SK-N-SH (cell line): ENCODE measurements at regions not wholly inside any gene's neighbourhood (a gene's known extent, or its start where the extent isn't known, plus 50 kb on each side); places are given as distances from the start of the nearest gene placed in this dataset.

ENCODE experiments used
- CTCF ChIA-PET: fragments of 300-600, 350-600 bp; formaldehyde crosslinking; extraction: SDS; loops from one replicate; lab custom pipeline; 2021; lab: Yijun Ruan, JAX
- POLR2A ChIA-PET: fragments of 350-600 bp; sonication (Branson Sonifier 250); formaldehyde crosslinking; extraction: SDS; loops from one replicate; lab custom pipeline; 2020; ENCODE audit warnings: antibody characterized with exemption, inconsistent platforms; lab: Yijun Ruan, JAX
- DNase-seq: peaks from one replicate; pipeline ENCODE4 v3.0.0; 2012
- H2AFZ ChIP-seq: fragments of 200-600 bp; sonication (generic); 2 replicates; pipeline ENCODE4 v1.8.1; 2016; ENCODE audit warnings: antibody characterized with exemption, mild to moderate bottlenecking, low read depth
- H3F3A ChIP-seq: fragments of 200-600 bp; sonication (generic); replicated peaks from 2 replicates; pipeline ENCODE3; 2016; ENCODE audit warnings: antibody characterized with exemption, mild to moderate bottlenecking; ENCODE audit not compliant: insufficient read depth
- H3K27ac ChIP-seq, 2 experiments: fragments of 200-500 bp in 1 of 2; fragments of 200-600 bp in 1 of 2; sonication (Bioruptor generic) in 1 of 2; sonication (generic), shearing (Covaris generic) in 1 of 2; 2 replicates each; pipeline versions ENCODE4 v1.5.1 to v1.6.1; 2014 to 2016; ENCODE audit warnings: low read depth in 2 of 2, inconsistent platforms in 1 of 2, low read length in 1 of 2, mild to moderate bottlenecking in 1 of 2, mixed read lengths in 1 of 2
- H3K27me3 ChIP-seq: fragments of 200-600 bp; sonication (generic), shearing (Covaris generic); 2 replicates; pipeline ENCODE4 v1.6.1; 2016; ENCODE audit warnings: mixed run types; ENCODE audit not compliant: insufficient read depth
- H3K36me3 ChIP-seq, 2 experiments: fragments of 200-500 bp in 1 of 2; fragments of 200-600 bp in 1 of 2; sonication (Bioruptor generic) in 1 of 2; sonication (generic) in 1 of 2; replicated peaks in 1 of 2; 2 replicates each; pipeline versions ENCODE3 to v1.5.1; 2014 to 2016; ENCODE audit warnings: low read length in 1 of 2, mild to moderate bottlenecking in 1 of 2; ENCODE audit not compliant: insufficient read depth in 2 of 2, control insufficient read depth in 1 of 2
- H3K4me1 ChIP-seq, 2 experiments: fragments of 200-500 bp in 1 of 2; fragments of 200-600 bp in 1 of 2; sonication (Bioruptor generic) in 1 of 2; sonication (generic), shearing (Covaris generic) in 1 of 2; 2 replicates each; pipeline versions ENCODE4 v1.5.1 to v1.6.1; 2014 to 2016; ENCODE audit warnings: low read depth in 1 of 2, low read length in 1 of 2, mixed run types in 1 of 2; ENCODE audit not compliant: insufficient read depth in 2 of 2, control insufficient read depth in 1 of 2
- H3K4me2 ChIP-seq: fragments of 200-600 bp; sonication (generic), shearing (Covaris generic); 2 replicates; pipeline ENCODE4 v1.6.1; 2017; ENCODE audit warnings: mixed run types
- H3K4me3 ChIP-seq, 2 experiments: fragments of 200-500 bp in 1 of 2; fragments of 200-600 bp in 1 of 2; sonication (Bioruptor generic) in 1 of 2; sonication (generic), shearing (Covaris generic) in 1 of 2; 2 replicates each; pipeline versions ENCODE4 v1.5.1 to v1.8.1; 2014 to 2016; ENCODE audit warnings: low read depth in 2 of 2, inconsistent platforms in 1 of 2, low read length in 1 of 2, mild to moderate bottlenecking in 1 of 2, mixed read lengths in 1 of 2, moderate library complexity in 1 of 2
- H3K79me2 ChIP-seq: fragments of 200-600 bp; sonication (generic); 2 replicates; pipeline ENCODE4 v1.8.1; 2017; ENCODE audit warnings: mild to moderate bottlenecking; ENCODE audit not compliant: insufficient read depth
- H3K9ac ChIP-seq: fragments of 200-600 bp; sonication (generic); 2 replicates; pipeline ENCODE4 v1.6.1; 2017; ENCODE audit warnings: mixed run types
- H3K9me2 ChIP-seq: fragments of 200-600 bp; sonication (generic); 2 replicates; pipeline ENCODE4 v1.6.1; 2017; ENCODE audit warnings: mixed run types
- H3K9me3 ChIP-seq: fragments of 200-600 bp; sonication (generic); 2 replicates; pipeline ENCODE4 v1.6.1; 2017; ENCODE audit warnings: mixed run types, mild to moderate bottlenecking, moderate library complexity
- H4K20me1 ChIP-seq: fragments of 200-600 bp; sonication (generic); 2 replicates; pipeline ENCODE4 v1.6.1; 2017; ENCODE audit warnings: mild to moderate bottlenecking, mixed run types; ENCODE audit not compliant: insufficient read depth
- EZH2phosphoT487 ChIP-seq: fragments of 200-600 bp; sonication (generic); IDR thresholded peaks from 2 replicates; pipeline ENCODE4 v1.6.1; 2017; ENCODE audit warnings: low read depth, mixed run types, mild to moderate bottlenecking, antibody characterized with exemption, moderate library complexity, borderline replicate concordance
- FOSL2 ChIP-seq: IDR thresholded peaks from 2 replicates; pipeline ENCODE4 v1.4.0; 2012; ENCODE audit warnings: low read depth, mild to moderate bottlenecking, moderate library complexity, borderline replicate concordance
- MXI1 ChIP-seq: IDR thresholded peaks from 2 replicates; pipeline ENCODE4 v1.6.1; 2012; ENCODE audit warnings: mild to moderate bottlenecking, low read depth, low read length, improper control_type of control experiment
- NFIC ChIP-seq: IDR thresholded peaks from 2 replicates; pipeline ENCODE4 v1.4.0; 2012; ENCODE audit warnings: borderline replicate concordance
- NRF1 ChIP-seq: IDR thresholded peaks from 2 replicates; pipeline ENCODE4 v1.6.1; 2012; ENCODE audit warnings: low read depth, mild to moderate bottlenecking, low read length
- RCOR1 ChIP-seq: fragments of 150-350 bp; IDR thresholded peaks from 2 replicates; pipeline ENCODE4 v1.6.1; 2017; ENCODE audit warnings: antibody characterized with exemption, low read length
- RXRA ChIP-seq: IDR thresholded peaks from 2 replicates; pipeline ENCODE4 v1.4.0; 2012; ENCODE audit warnings: low read depth, mild to moderate bottlenecking, borderline replicate concordance
- SIN3A ChIP-seq: IDR thresholded peaks from 2 replicates; pipeline ENCODE4 v1.6.1; 2012; ENCODE audit warnings: low read depth, mild to moderate bottlenecking, low read length, moderate library complexity, borderline replicate concordance
- SMC3 ChIP-seq: IDR thresholded peaks from 2 replicates; pipeline ENCODE4 v1.6.1; 2012; ENCODE audit warnings: low read depth, low read length, improper control_type of control experiment
- TCF12 ChIP-seq: IDR thresholded peaks from 2 replicates; pipeline ENCODE4 v1.4.0; 2012
- TEAD4 ChIP-seq: IDR thresholded peaks from 2 replicates; pipeline ENCODE4 v1.4.0; 2012; ENCODE audit warnings: mild to moderate bottlenecking, borderline replicate concordance; ENCODE audit not compliant: insufficient read depth
- YY1 ChIP-seq: IDR thresholded peaks from 2 replicates; pipeline ENCODE4 v1.4.0; 2012; ENCODE audit warnings: low read depth, mild to moderate bottlenecking
- WGBS: methylation state at CpG from one replicate; pipeline ENCODE4 v1.1.6; 2017; ENCODE audit warnings: low lambda C conversion rate; 5-methylcytosine and 5-hydroxymethylcytosine counted together
- TF ChIP-seq, protein P1 (sequence below): fragments of 150-350 bp; IDR thresholded peaks from 2 replicates; pipeline ENCODE4 v1.6.1; 2017; ENCODE audit warnings: antibody characterized with exemption, low read length, low read depth, borderline replicate concordance
- TF ChIP-seq, protein P2 (sequence below): fragments of 150-350 bp; IDR thresholded peaks from 2 replicates; pipeline ENCODE4 v1.6.1; 2016; ENCODE audit warnings: mild to moderate bottlenecking, low read depth, low read length
- TF ChIP-seq, protein P3 (sequence below): IDR thresholded peaks from 2 replicates; pipeline ENCODE4 v1.4.0; 2012; ENCODE audit warnings: low read depth, borderline replicate concordance
- TF ChIP-seq, protein P4 (sequence below): fragments of 200-600 bp; sonication (generic); IDR thresholded peaks from 2 replicates; pipeline ENCODE4 v1.6.1; 2017; ENCODE audit warnings: antibody characterized with exemption, mild to moderate bottlenecking, moderate library complexity
- TF ChIP-seq, protein P5 (sequence below): IDR thresholded peaks from 2 replicates; pipeline ENCODE4 v1.4.0; 2012; ENCODE audit warnings: low read depth

DNA sequence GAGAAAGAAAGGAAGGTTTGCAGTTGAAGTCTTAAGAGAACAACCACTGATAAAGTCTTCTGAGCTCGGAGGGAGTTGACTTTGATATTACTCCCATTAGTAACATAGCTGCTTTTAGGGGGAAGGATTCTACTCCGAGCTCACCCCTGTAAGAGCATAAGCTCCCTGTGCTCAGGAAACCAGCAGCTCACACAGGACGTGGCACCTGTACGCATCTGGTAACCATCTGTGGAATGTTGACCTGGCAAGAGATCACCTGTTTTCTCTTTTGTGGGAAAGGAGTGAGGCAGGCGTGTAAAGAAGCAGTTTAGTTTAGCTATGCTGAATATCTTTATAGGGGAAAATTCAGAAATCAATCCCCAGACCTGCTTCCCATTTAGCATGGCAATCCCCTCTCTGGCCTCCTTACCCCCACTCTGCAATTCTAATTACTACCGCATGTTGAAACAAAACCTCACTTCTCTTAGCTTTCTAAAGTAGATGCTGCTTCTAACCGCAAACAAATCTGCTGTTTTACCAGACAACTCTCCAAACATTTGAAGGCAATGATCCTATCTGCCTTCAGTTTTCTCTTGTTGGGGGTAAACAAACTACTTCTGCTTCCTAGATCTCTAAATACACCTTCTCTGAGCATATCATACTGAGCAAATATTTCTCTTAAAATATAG lies 121.8 kb upstream of the KCNK1 start:
- Histone ChIP-seq H3F3A (no peaks in the 10 kb centered on the region), H4K20me1 (no peaks in the 10 kb centered on the region), H3K9ac (no peak overlapping the region), H3K4me1 (peaks cover 0 to 4% of the 10 kb centered on the region in 2 experiments; a peak in 1 of 4 replicates), H3K79me2 (no peaks in the 10 kb centered on the region), H3K9me2 (no peaks in the 10 kb centered on the region), H3K9me3 (no peaks in the 10 kb centered on the region), H3K4me2 (no peak overlapping the region), H2AFZ (no peak overlapping the region), H3K27me3 (no peaks in the 10 kb centered on the region), H3K4me3 (no peak overlapping the region), H3K27ac (no peak overlapping the region), H3K36me3 (no peaks in the 10 kb centered on the region)
- ChIA-PET CTCF (interaction anchor here (0.8 kb wide), 1 partner anchor 23 kb away, joined by 3 read pairs; no protein-coding TSS in a partner anchor), POLR2A (no interaction called here)
- DNase-seq: no peak
- 57% methylated on average over 7 of the region's 7 CpGs for whole genome bisulfite sequencing
- no peak for TF ChIP-seq RXRA
- no peak for TF ChIP-seq NFIC
- TF ChIP-seq, protein P1, sequence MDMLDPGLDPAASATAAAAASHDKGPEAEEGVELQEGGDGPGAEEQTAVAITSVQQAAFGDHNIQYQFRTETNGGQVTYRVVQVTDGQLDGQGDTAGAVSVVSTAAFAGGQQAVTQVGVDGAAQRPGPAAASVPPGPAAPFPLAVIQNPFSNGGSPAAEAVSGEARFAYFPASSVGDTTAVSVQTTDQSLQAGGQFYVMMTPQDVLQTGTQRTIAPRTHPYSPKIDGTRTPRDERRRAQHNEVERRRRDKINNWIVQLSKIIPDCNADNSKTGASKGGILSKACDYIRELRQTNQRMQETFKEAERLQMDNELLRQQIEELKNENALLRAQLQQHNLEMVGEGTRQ: no peak
- no peak for TF ChIP-seq NRF1
- TF ChIP-seq SMC3: no peak
- TF ChIP-seq, protein P2, sequence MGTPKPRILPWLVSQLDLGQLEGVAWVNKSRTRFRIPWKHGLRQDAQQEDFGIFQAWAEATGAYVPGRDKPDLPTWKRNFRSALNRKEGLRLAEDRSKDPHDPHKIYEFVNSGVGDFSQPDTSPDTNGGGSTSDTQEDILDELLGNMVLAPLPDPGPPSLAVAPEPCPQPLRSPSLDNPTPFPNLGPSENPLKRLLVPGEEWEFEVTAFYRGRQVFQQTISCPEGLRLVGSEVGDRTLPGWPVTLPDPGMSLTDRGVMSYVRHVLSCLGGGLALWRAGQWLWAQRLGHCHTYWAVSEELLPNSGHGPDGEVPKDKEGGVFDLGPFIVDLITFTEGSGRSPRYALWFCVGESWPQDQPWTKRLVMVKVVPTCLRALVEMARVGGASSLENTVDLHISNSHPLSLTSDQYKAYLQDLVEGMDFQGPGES: no peak
- TF ChIP-seq, protein P3, sequence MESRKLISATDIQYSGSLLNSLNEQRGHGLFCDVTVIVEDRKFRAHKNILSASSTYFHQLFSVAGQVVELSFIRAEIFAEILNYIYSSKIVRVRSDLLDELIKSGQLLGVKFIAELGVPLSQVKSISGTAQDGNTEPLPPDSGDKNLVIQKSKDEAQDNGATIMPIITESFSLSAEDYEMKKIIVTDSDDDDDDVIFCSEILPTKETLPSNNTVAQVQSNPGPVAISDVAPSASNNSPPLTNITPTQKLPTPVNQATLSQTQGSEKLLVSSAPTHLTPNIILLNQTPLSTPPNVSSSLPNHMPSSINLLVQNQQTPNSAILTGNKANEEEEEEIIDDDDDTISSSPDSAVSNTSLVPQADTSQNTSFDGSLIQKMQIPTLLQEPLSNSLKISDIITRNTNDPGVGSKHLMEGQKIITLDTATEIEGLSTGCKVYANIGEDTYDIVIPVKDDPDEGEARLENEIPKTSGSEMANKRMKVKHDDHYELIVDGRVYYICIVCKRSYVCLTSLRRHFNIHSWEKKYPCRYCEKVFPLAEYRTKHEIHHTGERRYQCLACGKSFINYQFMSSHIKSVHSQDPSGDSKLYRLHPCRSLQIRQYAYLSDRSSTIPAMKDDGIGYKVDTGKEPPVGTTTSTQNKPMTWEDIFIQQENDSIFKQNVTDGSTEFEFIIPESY: no peak
- TF ChIP-seq TCF12: no peak
- TF ChIP-seq FOSL2: no peak
- TF ChIP-seq SIN3A: no peak
- no peak for TF ChIP-seq RCOR1
- TF ChIP-seq, protein P4, sequence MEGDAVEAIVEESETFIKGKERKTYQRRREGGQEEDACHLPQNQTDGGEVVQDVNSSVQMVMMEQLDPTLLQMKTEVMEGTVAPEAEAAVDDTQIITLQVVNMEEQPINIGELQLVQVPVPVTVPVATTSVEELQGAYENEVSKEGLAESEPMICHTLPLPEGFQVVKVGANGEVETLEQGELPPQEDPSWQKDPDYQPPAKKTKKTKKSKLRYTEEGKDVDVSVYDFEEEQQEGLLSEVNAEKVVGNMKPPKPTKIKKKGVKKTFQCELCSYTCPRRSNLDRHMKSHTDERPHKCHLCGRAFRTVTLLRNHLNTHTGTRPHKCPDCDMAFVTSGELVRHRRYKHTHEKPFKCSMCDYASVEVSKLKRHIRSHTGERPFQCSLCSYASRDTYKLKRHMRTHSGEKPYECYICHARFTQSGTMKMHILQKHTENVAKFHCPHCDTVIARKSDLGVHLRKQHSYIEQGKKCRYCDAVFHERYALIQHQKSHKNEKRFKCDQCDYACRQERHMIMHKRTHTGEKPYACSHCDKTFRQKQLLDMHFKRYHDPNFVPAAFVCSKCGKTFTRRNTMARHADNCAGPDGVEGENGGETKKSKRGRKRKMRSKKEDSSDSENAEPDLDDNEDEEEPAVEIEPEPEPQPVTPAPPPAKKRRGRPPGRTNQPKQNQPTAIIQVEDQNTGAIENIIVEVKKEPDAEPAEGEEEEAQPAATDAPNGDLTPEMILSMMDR: no peak
- TF ChIP-seq MXI1: no peak
- no peak for TF ChIP-seq YY1
- TF ChIP-seq, protein P5, sequence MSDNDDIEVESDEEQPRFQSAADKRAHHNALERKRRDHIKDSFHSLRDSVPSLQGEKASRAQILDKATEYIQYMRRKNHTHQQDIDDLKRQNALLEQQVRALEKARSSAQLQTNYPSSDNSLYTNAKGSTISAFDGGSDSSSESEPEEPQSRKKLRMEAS: no peak
- no peak for TF ChIP-seq EZH2phosphoT487
- no peak for TF ChIP-seq TEAD4
- TF ChIP-seq, all 33 proteins: peak for 0
